ENCODE measurements at regions not wholly inside any gene's neighbourhood (a gene's known extent, or its start where the extent isn't known, plus 50 kb on each side); places are given as distances from the start of the nearest gene placed in this dataset.
"Not testable (repeated sequence)": the region's sequence is repeated elsewhere in the genome, so short reads cannot be mapped to it uniquely, and the experiment has no call there.

GRCh38 chr5:145562931-145563330, 272.2 kb downstream of the PRELID2 start:
- peak; percentile 5 for DNase-seq

GRCh38 chr5:145558288-145558687, 276.9 kb downstream of the PRELID2 start:
- no peak for DNase-seq

GRCh38 chr5:145557345-145557744, 277.8 kb downstream of the PRELID2 start:
- peak; percentile 51 for DNase-seq

- peak; percentile 77 for DNase-seq
Measured at GRCh38 chr5:145554399-145554798, 280.7 kb downstream of the PRELID2 start.

GRCh38 chr5:145553177-145553576, 282.0 kb downstream of the PRELID2 start:
- no peak for DNase-seq

GRCh38 chr5:145551714-145552113, 283.4 kb downstream of the PRELID2 start:
- no peak for DNase-seq

GRCh38 chr5:145548097-145548496, 287.0 kb downstream of the PRELID2 start:
- DNase-seq: no peak

GRCh38 chr5:145544401-145544800, 290.7 kb downstream of the PRELID2 start:
- DNase-seq: no peak

GRCh38 chr5:145543968-145544367, 291.2 kb downstream of the PRELID2 start:
- no peak for DNase-seq

GRCh38 chr5:145540375-145540774, 294.8 kb downstream of the PRELID2 start:
- no peak for DNase-seq

- no peak for DNase-seq
Measured at GRCh38 chr5:145539201-145539600, 295.9 kb downstream of the PRELID2 start.

GRCh38 chr5:145536133-145536532, 299.0 kb downstream of the PRELID2 start:
- no peak for DNase-seq

GRCh38 chr5:145531038-145531734, 304.0 kb downstream of the PRELID2 start:
- DNase-seq: peak; percentile 86

- DNase-seq: no peak
Measured at GRCh38 chr5:145521523-145521922, 313.6 kb downstream of the PRELID2 start.

- no peak for DNase-seq
Measured at GRCh38 chr5:145521066-145521465, 314.1 kb downstream of the PRELID2 start.

- no peak for DNase-seq
Measured at GRCh38 chr5:145520335-145520734, 314.8 kb downstream of the PRELID2 start.

GRCh38 chr5:145517588-145517987, 317.6 kb downstream of the PRELID2 start:
- not testable (repeated sequence) for DNase-seq

GRCh38 chr5:145511351-145511750, 323.8 kb downstream of the PRELID2 start:
- peak; percentile 52 for DNase-seq

- no peak for DNase-seq
Measured at GRCh38 chr5:145510769-145511168, 324.4 kb downstream of the PRELID2 start.

GRCh38 chr5:145510324-145510723, 324.8 kb downstream of the PRELID2 start:
- DNase-seq: peak; percentile 60

- no peak for DNase-seq
Measured at GRCh38 chr5:145509336-145510136, 325.6 kb downstream of the PRELID2 start.

GRCh38 chr5:145506185-145506850, 328.8 kb downstream of the PRELID2 start:
- DNase-seq: no peak

GRCh38 chr5:145502906-145503305, 332.2 kb downstream of the PRELID2 start:
- DNase-seq: no peak

GRCh38 chr5:145500710-145501109, 334.4 kb downstream of the PRELID2 start:
- no peak for DNase-seq
